ENCODE measurements at regions not wholly inside any gene's neighbourhood (a gene's known extent, or its start where the extent isn't known, plus 50 kb on each side); places are given as distances from the start of the nearest gene placed in this dataset.
"Not testable (repeated sequence)": the region's sequence is repeated elsewhere in the genome, so short reads cannot be mapped to it uniquely, and the experiment has no call there.

DNA sequence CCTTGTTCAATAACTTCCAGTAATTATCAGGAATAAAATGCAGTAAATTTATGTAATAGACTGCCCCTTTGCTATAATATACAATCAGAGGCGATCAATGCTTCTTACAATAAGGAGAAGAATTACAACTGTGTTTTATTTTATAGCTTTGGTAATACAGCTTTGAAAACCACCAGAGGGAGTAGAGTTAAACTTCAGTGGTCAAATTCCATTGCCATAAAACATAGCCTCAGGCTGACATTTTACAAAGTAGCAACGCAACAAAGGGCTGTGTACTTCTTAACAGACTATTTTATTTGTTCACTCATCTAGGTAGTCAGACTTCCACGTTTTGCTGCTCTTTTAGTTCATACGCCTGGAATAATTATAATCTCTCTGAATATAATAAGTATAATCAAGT, 58.5 kb downstream of the TEX13C start:
- no peak for DNase-seq (ENCODE audit: low read depth)

DNA sequence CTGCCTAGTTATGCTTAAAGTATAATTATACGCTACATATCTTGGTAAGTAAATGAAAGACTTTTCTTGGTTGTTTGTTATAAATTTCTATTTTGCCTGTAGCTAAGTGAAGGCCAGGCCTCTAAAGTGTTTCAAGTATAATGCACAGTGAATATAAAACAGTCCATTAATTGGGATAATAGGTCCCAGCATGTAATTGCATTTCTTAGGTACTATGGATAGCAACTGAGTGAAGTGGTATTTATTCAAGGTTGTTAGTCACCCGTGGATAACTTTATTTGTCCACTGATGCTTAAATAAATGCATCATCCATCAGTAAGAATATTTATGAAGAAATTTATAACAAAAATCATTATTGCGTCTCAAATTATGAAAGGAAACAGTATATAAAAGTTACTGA, 59.1 kb downstream of the TEX13C start:
- DNase-seq (ENCODE audit: low read depth): no peak

DNA sequence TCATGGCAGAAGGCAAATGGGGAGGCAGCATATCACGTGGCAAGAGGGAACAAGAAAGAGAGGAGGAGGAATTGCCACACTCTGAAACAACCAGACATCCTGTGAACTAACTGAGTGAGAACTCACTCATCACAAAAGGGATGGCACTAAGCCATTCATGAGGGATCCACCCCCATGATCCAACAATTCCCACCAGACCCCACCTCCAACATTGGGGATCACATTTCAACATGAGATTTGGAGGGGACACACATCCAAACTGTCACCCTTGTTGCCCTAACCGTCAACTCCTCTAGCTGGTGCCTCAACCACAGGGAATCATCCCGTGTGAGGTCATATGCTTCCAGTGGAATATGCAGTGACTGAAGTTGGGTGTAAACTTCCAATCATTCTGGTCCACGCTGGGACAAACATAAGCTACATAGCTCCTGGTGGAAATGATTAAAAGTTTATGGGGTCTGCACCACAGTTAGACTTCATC, 62.5 kb downstream of the TEX13C start:
- no peak for DNase-seq (ENCODE audit: low read depth)

DNA sequence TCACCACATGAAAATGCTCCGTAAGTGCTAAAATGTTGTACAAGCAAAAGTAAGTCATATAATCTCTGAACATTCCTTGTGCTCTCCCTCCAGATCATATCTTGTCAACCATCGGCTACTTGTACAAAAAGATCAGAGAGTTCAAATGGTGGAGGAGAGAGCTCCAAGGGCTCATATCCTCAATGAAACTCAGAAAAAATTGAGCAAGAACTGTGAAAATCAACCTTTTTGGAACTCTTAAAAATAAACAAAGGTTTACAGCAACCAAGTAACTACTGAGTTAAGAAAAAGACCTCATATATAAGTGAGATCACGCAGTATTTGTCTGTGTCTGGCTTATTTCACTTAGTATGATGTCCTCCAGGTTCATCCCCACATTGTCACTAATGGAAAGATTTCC, 63.2 kb downstream of the TEX13C start:
- no peak for DNase-seq (ENCODE audit: low read depth)

- no peak for DNase-seq (ENCODE audit: low read depth)
Observed at GRCh38 chrX:125384867-125385266, 65.2 kb downstream of the TEX13C start.

GRCh38 chrX:125387945-125388344, 68.3 kb downstream of the TEX13C start:
- DNase-seq (ENCODE audit: low read depth): no peak

- no peak for DNase-seq (ENCODE audit: low read depth)
Observed at GRCh38 chrX:125394449-125394848, 74.8 kb downstream of the TEX13C start.

GRCh38 chrX:125395626-125396025, 76.0 kb downstream of the TEX13C start:
- no peak for DNase-seq (ENCODE audit: low read depth)

GRCh38 chrX:125398959-125399440, 79.3 kb downstream of the TEX13C start:
- DNase-seq (ENCODE audit: low read depth): no peak

DNA sequence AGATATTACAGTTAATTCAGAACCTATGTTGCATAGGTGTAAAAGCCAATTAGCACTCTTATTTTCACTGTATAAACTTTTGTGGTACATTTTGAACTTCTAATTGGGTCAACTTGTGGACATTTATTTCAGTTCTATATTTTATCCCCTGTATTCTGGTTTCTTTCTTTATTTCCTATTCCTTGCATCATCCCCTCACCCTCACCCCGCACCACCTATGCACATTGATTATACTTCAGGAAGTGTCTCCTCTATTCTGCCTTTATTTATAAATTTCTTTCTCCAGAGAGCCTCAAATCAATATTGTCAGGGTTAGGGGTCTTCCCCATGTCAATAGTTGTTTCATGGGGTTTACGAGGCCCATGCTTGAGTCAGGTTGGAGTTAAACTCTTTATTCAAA, 83.1 kb downstream of the TEX13C start:
- no peak for DNase-seq (ENCODE audit: low read depth)

DNA sequence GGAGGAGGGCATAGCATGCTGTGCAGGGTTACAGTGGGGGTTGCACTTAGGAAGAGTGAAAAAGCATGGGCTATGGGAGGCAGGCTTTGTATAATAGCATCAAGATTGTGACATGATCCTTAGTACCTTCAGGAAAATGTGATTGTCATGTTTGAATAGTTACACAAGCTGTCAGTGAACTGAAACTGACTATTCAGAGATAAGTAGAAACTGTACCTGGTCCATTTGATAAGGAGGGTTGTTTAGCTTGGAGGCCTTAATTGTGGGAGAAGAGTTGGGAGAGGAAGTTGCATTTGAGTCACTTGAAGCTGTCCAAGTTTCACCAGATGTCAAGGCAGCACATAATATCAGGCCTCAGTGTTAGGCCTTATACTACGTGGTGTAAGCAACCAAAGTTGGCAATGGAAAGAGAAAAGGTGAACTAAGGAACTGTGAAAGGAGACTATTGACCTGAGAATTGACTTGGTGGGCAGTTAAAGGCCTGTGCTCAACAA, 85.0 kb downstream of the TEX13C start:
- no peak for DNase-seq (ENCODE audit: low read depth)

GRCh38 chrX:125405339-125405738, 85.7 kb downstream of the TEX13C start:
- no peak for DNase-seq (ENCODE audit: low read depth)

- no peak for DNase-seq (ENCODE audit: low read depth)
Observed at GRCh38 chrX:125407314-125407713, 87.6 kb downstream of the TEX13C start.

- DNase-seq (ENCODE audit: low read depth): no peak
Observed at GRCh38 chrX:125420809-125421208, 101.1 kb downstream of the TEX13C start.

- no peak for DNase-seq (ENCODE audit: low read depth)
Observed at GRCh38 chrX:125422986-125423385, 103.3 kb downstream of the TEX13C start.

DNA sequence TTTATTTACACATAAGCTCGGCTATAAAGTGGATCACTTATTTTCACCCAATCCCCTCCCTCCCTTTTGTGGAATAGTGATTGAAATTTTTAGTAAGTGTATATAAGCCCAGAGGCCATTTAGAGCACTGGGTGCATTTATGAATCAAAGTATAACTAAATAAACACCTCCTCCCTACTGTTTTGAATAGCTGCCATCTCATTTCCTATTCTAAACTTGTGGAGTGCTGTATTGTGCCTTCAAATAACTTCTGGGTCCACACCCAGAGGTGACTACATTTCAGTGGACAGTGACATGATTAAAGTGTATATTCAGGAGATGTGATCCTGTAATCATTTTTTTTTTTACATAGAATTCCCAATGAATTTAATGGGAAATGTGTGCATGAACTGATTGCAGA, 104.9 kb downstream of the TEX13C start:
- DNase-seq (ENCODE audit: low read depth): no peak

DNA sequence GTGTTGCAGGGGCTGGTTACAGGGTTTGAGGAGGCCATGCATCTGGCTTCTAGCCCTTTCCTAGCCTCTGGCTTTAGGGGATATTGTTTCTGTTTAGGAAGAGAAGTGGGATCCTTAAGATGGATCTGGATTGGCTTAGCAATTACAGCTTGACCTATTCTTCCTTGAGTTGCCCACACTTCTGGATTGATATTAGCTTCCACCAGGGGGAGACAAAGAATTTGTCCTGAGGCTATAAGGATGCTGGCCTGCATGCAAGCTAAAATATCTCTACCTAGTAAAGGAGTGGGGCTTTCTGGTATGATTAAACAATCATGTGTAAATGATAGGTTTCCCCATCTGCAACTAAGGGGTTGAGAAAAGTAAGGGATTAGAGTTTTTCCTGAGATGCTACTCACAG, 117.2 kb downstream of the TEX13C start:
- DNase-seq (ENCODE audit: low read depth): no peak

- no peak for DNase-seq (ENCODE audit: low read depth)
Observed at GRCh38 chrX:125439194-125439849, 119.7 kb downstream of the TEX13C start.

- DNase-seq (ENCODE audit: low read depth): no peak
Observed at GRCh38 chrX:125444659-125445058, 125.0 kb downstream of the TEX13C start.

DNA sequence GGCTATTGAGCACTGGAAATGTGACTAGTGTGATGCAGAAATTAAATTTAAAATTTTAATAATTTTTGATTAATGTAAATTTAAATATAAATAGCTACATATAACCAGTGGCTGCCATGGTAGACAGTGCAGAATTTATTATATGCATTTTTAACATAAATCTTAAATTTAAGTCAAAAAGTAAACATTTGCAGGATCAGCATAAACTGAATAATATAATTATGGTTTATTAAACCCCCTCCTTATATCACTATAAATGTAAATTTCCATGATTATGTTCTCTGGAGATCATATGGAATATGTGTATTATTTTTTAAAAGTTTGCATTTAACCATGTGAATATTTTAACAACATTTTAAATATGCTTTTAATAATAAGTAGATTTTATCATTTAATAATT, 155.8 kb downstream of the TEX13C start:
- DNase-seq (ENCODE audit: low read depth): no peak

DNA sequence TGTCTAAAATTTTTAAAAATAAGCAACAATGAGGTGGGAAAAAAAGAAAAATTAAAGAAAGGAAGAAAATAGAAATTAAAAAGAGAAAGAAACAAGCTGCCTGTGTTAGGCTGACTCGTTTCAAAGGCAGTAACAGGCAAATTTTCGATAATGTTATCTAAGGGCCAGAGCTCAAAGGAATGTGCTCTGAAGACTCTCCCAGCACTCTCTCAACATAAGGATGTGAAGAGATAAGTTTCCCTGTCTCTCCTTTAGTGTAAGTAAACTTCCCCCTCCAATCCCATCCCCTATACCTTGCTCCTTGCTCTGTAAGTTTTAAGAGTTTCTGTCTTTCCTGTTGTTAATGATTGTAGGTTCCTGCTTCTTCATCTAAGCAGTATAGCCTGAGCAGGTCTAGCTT, 172.8 kb downstream of the TEX13C start:
- DNase-seq (ENCODE audit: low read depth): no peak

GRCh38 chrX:125493004-125493403, 173.3 kb downstream of the TEX13C start:
- not testable (repeated sequence) for DNase-seq (ENCODE audit: low read depth)

DNA sequence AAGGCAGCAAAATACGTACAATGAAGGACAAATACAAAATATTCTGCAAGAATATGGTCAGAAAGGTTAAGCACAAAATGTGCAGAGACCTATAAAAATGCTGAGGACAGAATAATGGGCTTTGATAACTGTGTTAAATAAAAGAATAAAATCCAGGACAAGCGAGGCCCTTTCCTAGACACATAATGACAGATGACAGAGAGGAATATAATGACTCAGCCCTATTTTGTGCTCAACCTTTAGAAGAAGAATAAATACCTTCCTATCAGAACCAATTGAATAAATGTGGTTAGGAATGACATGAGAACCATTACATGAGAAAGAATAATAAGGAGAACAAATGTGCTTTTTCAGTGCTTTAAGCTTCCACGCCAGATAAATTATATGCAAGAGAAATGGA, 178.0 kb downstream of the TEX13C start:
- no peak for DNase-seq (ENCODE audit: low read depth)

DNA sequence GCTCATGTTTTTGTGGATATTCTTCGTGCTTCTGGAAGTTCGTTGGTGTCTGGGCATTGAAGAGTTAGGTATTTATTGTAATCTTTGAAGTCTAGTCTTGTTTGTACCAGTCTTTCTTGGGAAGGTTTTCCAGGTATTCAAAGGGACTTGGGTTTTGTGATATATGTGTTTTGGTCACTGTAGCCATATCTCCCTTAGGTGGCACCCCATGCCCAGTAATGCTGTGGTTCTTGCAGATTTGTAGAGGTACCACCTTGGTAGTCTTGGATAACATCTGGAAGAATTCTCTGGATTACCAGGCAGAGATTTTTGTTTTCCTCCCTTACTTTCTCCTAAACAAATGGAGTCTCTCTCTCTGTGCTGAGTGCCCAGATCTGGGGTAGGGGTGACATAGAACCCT, 184.1 kb downstream of the TEX13C start:
- DNase-seq (ENCODE audit: low read depth): no peak
